ENCODE measurements at regions not wholly inside any gene's neighbourhood (a gene's known extent, or its start where the extent isn't known, plus 50 kb on each side); places are given as distances from the start of the nearest gene placed in this dataset.

GRCh38 chr6:74715355-74716085 lies 490.3 kb downstream of the COL12A1 start:
- TF ChIP-seq KAT8 (CRISPR knock-in tag; IDR thresholded peaks at IDR 0.05) (no peak), HCFC1 (IDR thresholded peaks at IDR 0.05; ENCODE audit: low read depth, low read length) (no peak), ATF3 (CRISPR knock-in tag; IDR thresholded peaks at IDR 0.05) (no peak), KLF9 (CRISPR knock-in tag; IDR thresholded peaks at IDR 0.05; ENCODE audit: low read depth) (no peak), FOXK2 (IDR thresholded peaks at IDR 0.05) (no peak), HIVEP1 (CRISPR knock-in tag; IDR thresholded peaks at IDR 0.05) (no peak), ZNF18 (CRISPR knock-in tag; IDR thresholded peaks at IDR 0.05; ENCODE audit: insufficient replicate concordance) (no peak), ZSCAN29 (CRISPR knock-in tag; conservative IDR thresholded peaks at IDR 0.05) (no peak)

Data from HepG2 (cell line).